ENCODE measurements at regions not wholly inside any gene's neighbourhood (a gene's known extent, or its start where the extent isn't known, plus 50 kb on each side); places are given as distances from the start of the nearest gene placed in this dataset.

- Mint-ChIP-seq H3K27me3 (no peaks in the 10 kb centered on the region), H3K36me3 (ENCODE audit: low read depth) (no peaks in the 10 kb centered on the region), H3K9me3 (peaks cover 3% of the 10 kb centered on the region), H3K4me3 (no peak overlapping the region), H3K4me1 (no peaks in the 10 kb centered on the region), H3K27ac (no peak overlapping the region)
- CTCF ChIA-PET, result no interaction called here
- POLR2A ChIA-PET, result no interaction called here
- no peak for TF ChIP-seq CTCF (IDR thresholded peaks at IDR 0.05)
- ATAC-seq (ENCODE audit: low read depth) (no peak), DNase-seq (no peak)
- intact Hi-C loops (cut with micrococcal nuclease), result no loop called here
Measured at GRCh38 chr6:114523508-114523907, 180.7 kb upstream of the HS3ST5 start.

GRCh38 chr6:114521926-114522325 lies 179.1 kb upstream of the HS3ST5 start:
- DNase-seq (no peak), ATAC-seq (ENCODE audit: low read depth) (no peak)
- no peak overlapping the region for H3K4me3 Mint-ChIP-seq
- H3K27me3 Mint-ChIP-seq, result no peaks in the 10 kb centered on the region
- intact Hi-C loops (cut with micrococcal nuclease), result no loop called here
- no peaks in the 10 kb centered on the region for H3K36me3 Mint-ChIP-seq (ENCODE audit: low read depth)
- CTCF ChIA-PET, result no interaction called here
- H3K27ac Mint-ChIP-seq, result no peak overlapping the region
- POLR2A ChIA-PET, result no interaction called here
- TF ChIP-seq CTCF (IDR thresholded peaks at IDR 0.05), result no peak
- H3K4me1 Mint-ChIP-seq, result no peaks in the 10 kb centered on the region
- peaks cover 3% of the 10 kb centered on the region for H3K9me3 Mint-ChIP-seq

DNA sequence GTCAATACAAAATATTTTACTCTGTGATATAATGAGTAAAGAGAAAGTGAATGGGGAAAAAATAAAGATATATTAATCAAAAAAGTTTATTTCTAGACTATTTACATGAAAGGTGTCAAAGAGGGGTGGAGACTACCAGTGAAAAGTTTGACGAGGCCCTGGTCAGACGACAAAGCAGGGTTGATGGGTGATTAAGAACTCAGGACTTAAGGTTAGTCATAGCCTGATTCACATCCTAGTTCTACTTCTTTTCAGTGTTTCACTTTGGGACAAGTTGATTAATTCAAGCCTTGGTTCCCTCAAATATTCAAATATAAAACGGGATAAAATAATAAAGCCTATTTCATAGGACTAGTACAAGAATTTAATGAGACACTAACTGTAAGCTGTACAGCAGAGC lies 178.2 kb upstream of the HS3ST5 start:
- ATAC-seq (ENCODE audit: low read depth), result no peak
- no peak for DNase-seq
- H3K27me3 Mint-ChIP-seq, result no peaks in the 10 kb centered on the region
- POLR2A ChIA-PET, result no interaction called here
- H3K4me1 Mint-ChIP-seq, result no peaks in the 10 kb centered on the region
- intact Hi-C loops (cut with micrococcal nuclease), result no loop called here
- no peak for TF ChIP-seq CTCF (IDR thresholded peaks at IDR 0.05)
- no peak overlapping the region for H3K4me3 Mint-ChIP-seq
- H3K9me3 Mint-ChIP-seq, result peaks cover 3% of the 10 kb centered on the region
- H3K27ac Mint-ChIP-seq, result no peak overlapping the region
- H3K36me3 Mint-ChIP-seq (ENCODE audit: low read depth), result no peaks in the 10 kb centered on the region
- CTCF ChIA-PET, result no interaction called here

DNA sequence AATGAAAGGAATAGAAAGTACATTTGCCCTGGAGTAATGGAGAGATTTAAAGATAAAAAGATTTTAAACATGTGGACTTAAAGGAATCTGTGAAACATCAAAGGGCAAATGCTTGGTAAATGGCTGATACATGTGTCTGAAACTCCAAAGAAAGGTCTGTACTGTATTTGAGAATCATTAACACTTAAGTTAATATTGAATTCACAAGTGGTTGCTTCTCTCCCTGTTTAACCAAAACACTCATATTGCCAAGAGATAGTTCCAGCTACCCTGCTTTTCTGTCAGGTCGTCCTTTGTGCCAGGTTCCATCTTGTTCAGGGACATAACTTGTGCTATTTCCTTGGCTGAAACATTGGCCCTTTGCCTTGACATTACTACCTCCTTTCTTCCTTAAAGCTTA lies 171.3 kb upstream of the HS3ST5 start:
- POLR2A ChIA-PET, result no interaction called here

GRCh38 chr6:114471450-114471849 lies 128.6 kb upstream of the HS3ST5 start:
- ChIA-PET POLR2A (no interaction called here), CTCF (no interaction called here)
- no peaks in the 10 kb centered on the region for H3K36me3 Mint-ChIP-seq (ENCODE audit: low read depth)
- DNase-seq (no peak), ATAC-seq (ENCODE audit: low read depth) (no peak)
- intact Hi-C loops (cut with micrococcal nuclease), result no loop called here
- no peaks in the 10 kb centered on the region for H3K27me3 Mint-ChIP-seq
- H3K4me3 Mint-ChIP-seq, result no peak overlapping the region
- no peak for TF ChIP-seq CTCF (IDR thresholded peaks at IDR 0.05)
- peaks cover 2% of the 10 kb centered on the region for H3K9me3 Mint-ChIP-seq
- no peak overlapping the region for H3K27ac Mint-ChIP-seq
- no peaks in the 10 kb centered on the region for H3K4me1 Mint-ChIP-seq

More for the DNA sequence above, 171.3 kb upstream of the HS3ST5 start:
- CTCF ChIA-PET, result no interaction called here
- Mint-ChIP-seq H3K36me3 (ENCODE audit: low read depth) (no peaks in the 10 kb centered on the region), H3K4me3 (no peak overlapping the region), H3K4me1 (no peaks in the 10 kb centered on the region), H3K27me3 (no peaks in the 10 kb centered on the region), H3K27ac (no peak overlapping the region), H3K9me3 (no peaks in the 10 kb centered on the region)
- TF ChIP-seq CTCF (IDR thresholded peaks at IDR 0.05), result no peak
- intact Hi-C loops (cut with micrococcal nuclease), result no loop called here
- DNase-seq, result no peak
- ATAC-seq (ENCODE audit: low read depth), result no peak
